Epithelial cell of proximal tubule (primary cell): ENCODE measurements at regions not wholly inside any gene's neighbourhood (a gene's known extent, or its start where the extent isn't known, plus 50 kb on each side); places are given as distances from the start of the nearest gene placed in this dataset.
"Not testable (repeated sequence)": the region's sequence is repeated elsewhere in the genome, so short reads cannot be mapped to it uniquely, and the experiment has no call there.

ENCODE experiments used
- DNase-seq: peaks from one replicate; pipeline ENCODE4 v3.0.0-alpha.2; 2011; ENCODE audit warnings: low read depth
- H3K4me3 ChIP-seq: 2 replicates; pipeline ENCODE4 v1.5.1; 2011; ENCODE audit warnings: low read depth, mild to moderate bottlenecking, low read length
- TF ChIP-seq, protein P1 (sequence below): conservative IDR thresholded peaks from 2 replicates; pipeline ENCODE4 v1.5.1; 2012; ENCODE audit warnings: low read depth, mild to moderate bottlenecking, low read length

DNA sequence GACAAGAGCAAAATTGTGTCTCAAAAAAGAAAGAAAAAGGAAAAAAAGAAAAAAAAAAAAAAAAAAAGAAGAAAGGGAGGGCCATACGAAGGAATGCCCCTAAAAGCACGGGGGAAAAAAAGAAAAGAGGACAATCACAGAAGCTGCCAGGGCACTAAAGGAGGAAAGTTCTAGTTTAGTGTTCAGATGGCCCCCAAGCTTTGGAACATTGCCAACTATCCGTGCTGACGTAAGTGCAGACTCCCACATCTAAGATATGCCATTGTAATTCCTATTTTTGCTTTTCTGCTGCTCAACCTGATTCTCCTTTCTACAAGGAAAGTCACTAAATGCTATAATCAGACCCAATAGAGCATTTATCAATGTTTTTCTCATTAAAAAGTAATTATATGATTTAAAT lies 842.1 kb downstream of the KCNJ2 start:
- H3K4me3 ChIP-seq = no peak overlapping the region
- TF ChIP-seq, protein P1, sequence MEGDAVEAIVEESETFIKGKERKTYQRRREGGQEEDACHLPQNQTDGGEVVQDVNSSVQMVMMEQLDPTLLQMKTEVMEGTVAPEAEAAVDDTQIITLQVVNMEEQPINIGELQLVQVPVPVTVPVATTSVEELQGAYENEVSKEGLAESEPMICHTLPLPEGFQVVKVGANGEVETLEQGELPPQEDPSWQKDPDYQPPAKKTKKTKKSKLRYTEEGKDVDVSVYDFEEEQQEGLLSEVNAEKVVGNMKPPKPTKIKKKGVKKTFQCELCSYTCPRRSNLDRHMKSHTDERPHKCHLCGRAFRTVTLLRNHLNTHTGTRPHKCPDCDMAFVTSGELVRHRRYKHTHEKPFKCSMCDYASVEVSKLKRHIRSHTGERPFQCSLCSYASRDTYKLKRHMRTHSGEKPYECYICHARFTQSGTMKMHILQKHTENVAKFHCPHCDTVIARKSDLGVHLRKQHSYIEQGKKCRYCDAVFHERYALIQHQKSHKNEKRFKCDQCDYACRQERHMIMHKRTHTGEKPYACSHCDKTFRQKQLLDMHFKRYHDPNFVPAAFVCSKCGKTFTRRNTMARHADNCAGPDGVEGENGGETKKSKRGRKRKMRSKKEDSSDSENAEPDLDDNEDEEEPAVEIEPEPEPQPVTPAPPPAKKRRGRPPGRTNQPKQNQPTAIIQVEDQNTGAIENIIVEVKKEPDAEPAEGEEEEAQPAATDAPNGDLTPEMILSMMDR = no peak
- no peak for DNase-seq

DNA sequence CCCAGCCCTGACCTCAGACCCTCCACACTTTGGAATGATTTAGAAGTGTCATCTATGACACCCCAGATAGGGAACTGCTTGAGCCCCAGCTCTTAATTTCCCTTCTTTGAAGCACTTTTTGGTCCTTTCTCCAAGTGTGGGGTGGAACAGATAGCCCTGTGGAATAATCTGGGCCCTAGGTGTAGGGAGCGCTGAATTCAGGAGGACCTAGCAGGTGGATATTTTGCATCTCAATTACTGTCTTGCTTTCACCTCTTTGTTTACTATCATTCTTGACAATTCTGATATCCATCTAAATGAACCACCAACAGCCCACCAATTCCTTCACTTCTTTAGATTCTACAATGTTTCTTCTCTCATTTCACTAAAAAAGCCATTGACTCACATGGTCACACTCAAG lies 850.4 kb downstream of the KCNJ2 start:
- no peak overlapping the region for H3K4me3 ChIP-seq
- TF ChIP-seq, protein P1 = no peak

DNA sequence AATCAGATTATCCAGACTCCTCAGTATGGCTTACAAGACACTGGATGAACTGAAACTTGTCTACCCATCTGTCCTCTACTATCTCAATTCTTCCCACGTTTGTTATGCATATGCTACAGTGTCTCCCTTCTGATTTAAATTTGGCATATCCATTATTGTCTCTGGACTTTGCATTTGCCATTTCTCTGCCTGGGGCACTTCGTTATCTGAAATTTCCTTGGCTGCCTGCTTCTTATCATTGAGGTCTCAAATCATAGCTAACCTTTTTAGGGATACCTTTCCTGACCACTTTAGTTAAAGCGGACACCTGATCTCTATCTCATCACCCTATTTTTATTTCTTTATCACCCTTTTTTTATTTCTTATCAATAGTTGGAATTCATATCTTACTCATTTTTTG lies 853.4 kb downstream of the KCNJ2 start:
- DNase-seq = no peak
- H3K4me3 ChIP-seq = no peak overlapping the region
- TF ChIP-seq, protein P1 = no peak

More for the DNA sequence above, 850.4 kb downstream of the KCNJ2 start:
- DNase-seq = no peak

DNA sequence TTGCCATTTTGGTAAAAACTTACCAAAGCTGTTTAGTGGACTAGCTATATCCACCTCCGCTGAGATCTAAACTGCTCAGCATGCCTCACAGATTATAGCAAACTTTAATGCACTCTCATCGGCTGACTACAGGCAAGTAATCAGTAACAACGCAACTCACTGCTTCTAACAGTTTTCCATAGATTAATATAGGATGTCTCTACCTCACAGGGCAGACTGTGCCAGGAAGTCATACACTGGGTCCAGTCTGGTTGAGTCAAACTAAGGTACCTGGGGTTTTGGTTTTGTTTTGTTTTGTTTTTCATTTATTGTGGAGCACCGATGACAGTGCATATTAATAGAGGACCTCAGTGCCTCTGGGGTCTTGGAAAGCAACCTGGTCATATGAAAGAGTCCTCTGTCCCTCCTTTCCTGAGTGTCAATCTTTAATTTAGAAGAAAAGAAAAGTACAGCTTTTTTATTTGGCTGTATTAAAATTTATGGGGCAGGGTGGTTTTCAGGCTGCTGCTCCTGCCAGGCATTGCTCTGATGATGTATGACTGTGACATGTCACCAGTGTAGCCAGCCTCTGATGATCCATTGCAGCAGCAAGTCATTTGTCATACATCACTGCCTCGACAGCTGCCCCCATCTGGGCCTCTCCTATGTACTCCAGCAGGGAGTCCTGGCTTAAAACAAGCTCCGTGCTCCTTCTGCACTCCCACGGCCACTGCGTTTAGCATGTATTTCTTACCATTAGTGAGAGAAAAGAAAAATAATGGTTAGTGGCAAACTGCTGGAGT lies 854.1 kb downstream of the KCNJ2 start:
- TF ChIP-seq, protein P1 = no peak
- DNase-seq = peak; percentile 6
- no peak overlapping the region for H3K4me3 ChIP-seq

DNA sequence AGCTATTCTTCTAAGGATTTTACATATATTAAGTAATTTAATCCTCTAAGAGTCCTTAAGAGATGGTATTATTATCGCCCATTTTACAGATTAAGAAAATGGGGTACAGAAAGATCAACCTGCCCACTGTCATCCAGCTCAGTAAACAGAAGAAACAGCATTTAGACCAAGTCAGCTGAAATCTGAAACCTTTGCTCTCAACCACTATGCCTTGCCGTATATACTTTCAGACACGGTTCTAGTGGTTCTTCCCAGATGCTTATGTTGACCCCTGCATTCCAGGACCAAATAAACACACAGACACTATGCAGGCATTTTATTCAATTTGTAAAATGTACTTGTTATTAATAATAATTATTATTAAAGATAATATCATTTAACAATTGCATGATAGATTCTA lies 854.8 kb downstream of the KCNJ2 start:
- no peak for DNase-seq
- H3K4me3 ChIP-seq = no peak overlapping the region
- TF ChIP-seq, protein P1 = no peak

DNA sequence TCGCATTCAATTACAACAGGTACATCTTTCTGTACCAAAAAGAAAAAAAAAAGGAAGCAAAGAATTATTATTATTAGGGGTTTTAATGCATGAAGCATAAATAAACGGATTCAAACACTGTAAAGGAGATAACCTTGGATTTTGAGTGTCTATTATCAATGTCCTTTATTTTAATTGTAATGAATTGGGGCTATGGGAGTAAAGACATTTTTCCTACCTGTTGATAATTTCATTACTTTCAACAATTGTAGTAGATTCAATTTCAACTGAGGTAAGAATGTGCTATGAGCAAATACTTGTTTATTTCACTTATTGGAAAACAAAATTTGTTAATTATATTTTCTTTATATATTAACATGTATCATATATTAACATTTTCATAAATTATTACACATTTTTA lies 855.6 kb downstream of the KCNJ2 start:
- TF ChIP-seq, protein P1 = no peak
- no peak overlapping the region for H3K4me3 ChIP-seq
- no peak for DNase-seq

DNA sequence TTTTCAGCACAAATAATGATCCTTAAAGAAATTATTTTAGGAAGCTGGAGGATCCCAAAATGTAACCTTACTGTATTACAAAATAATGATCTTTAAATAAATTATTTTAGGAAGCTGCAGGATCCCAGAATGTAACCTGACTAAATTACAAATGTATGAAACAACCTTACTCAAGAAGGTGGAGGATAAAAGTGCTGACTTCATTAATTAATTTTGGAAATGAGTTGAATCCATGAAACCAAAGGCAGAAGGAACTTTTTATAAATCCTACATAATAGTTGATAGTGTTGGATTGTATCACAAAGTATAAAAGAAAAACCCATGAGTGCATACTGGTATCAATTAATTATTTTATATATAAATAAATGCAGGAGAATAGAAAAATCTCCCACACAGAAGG lies 859.9 kb downstream of the KCNJ2 start:
- TF ChIP-seq, protein P1 = no peak
- H3K4me3 ChIP-seq = no peak overlapping the region
- DNase-seq = no peak

DNA sequence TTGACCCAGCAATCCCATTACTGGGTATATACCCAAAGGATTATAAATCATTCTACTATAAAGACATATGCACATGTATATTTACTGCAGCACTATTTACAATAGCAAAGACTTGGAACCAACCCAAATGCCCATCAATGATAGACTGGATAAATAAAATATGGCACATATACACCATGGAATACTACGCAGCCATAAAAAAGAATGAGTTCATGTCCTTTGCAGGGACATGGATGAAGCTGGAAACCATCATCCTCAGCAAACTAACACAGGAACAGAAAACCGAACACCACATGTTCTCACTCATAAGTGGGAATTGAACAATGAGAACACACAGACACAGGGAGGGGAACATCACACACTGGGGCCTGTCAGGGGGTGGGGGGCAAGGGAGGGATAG lies 862.0 kb downstream of the KCNJ2 start:
- not testable (repeated sequence) for H3K4me3 ChIP-seq, DNase-seq
